Kidney epithelial cell (primary cell): ENCODE measurements at regions not wholly inside any gene's neighbourhood (a gene's known extent, or its start where the extent isn't known, plus 50 kb on each side); places are given as distances from the start of the nearest gene placed in this dataset.

Experiments used
- DNase-seq: peaks from one replicate; pipeline ENCODE4 v3.0.0-alpha.2; 2010; ENCODE audit warnings: low read depth
- H3K27me3 ChIP-seq: 2 replicates; pipeline ENCODE4 v1.6.0; 2011; ENCODE audit warnings: low read length; ENCODE audit not compliant: control insufficient read depth, insufficient read depth
- H3K36me3 ChIP-seq: 2 replicates; pipeline ENCODE4 v1.5.1; 2011; ENCODE audit warnings: low read length; ENCODE audit not compliant: control insufficient read depth, insufficient read depth
- H3K4me3 ChIP-seq: 2 replicates; pipeline ENCODE4 v1.5.1; 2011; ENCODE audit warnings: low read depth, mild to moderate bottlenecking, control low read depth, low read length
- CTCF ChIP-seq: IDR thresholded peaks from 2 replicates; pipeline ENCODE4 v1.5.1; 2011; ENCODE audit warnings: mild to moderate bottlenecking, moderate library complexity, low read length, control low read depth, inconsistent platforms; ENCODE audit not compliant: insufficient read depth, poor library complexity, severe bottlenecking

GRCh38 chr10:14414901-14415300 is 84.2 kb upstream of the FRMD4A start:
- H3K4me3 ChIP-seq = no peak overlapping the region
- TF ChIP-seq CTCF = no peak
- no peaks in the 10 kb centered on the region for H3K27me3 ChIP-seq
- DNase-seq = no peak
- no peaks in the 10 kb centered on the region for H3K36me3 ChIP-seq

- no peak for DNase-seq
- Histone ChIP-seq H3K4me3 (no peak overlapping the region), H3K36me3 (no peaks in the 10 kb centered on the region), H3K27me3 (no peaks in the 10 kb centered on the region)
- no peak for TF ChIP-seq CTCF
Observed at GRCh38 chr10:14413523-14413922, 82.8 kb upstream of the FRMD4A start.

- H3K4me3 ChIP-seq = no peak overlapping the region
- H3K27me3 ChIP-seq = no peaks in the 10 kb centered on the region
- no peak for TF ChIP-seq CTCF
- DNase-seq = no peak
- H3K36me3 ChIP-seq = no peaks in the 10 kb centered on the region
Observed at GRCh38 chr10:14412624-14413023, 81.9 kb upstream of the FRMD4A start.

- H3K36me3 ChIP-seq = no peaks in the 10 kb centered on the region
- no peak for DNase-seq
- no peak for TF ChIP-seq CTCF
- H3K27me3 ChIP-seq = no peaks in the 10 kb centered on the region
- no peak overlapping the region for H3K4me3 ChIP-seq
Observed at GRCh38 chr10:14409856-14410458, 79.2 kb upstream of the FRMD4A start.

GRCh38 chr10:14409247-14409646 is 78.5 kb upstream of the FRMD4A start:
- DNase-seq = no peak
- H3K27me3 ChIP-seq = no peaks in the 10 kb centered on the region
- H3K36me3 ChIP-seq = no peaks in the 10 kb centered on the region
- no peak overlapping the region for H3K4me3 ChIP-seq
- no peak for TF ChIP-seq CTCF

GRCh38 chr10:14408139-14408538 is 77.4 kb upstream of the FRMD4A start:
- no peaks in the 10 kb centered on the region for H3K36me3 ChIP-seq
- no peaks in the 10 kb centered on the region for H3K27me3 ChIP-seq
- DNase-seq = no peak
- H3K4me3 ChIP-seq = no peak overlapping the region
- no peak for TF ChIP-seq CTCF
